ENCODE measurements at regions not wholly inside any gene's neighbourhood (a gene's known extent, or its start where the extent isn't known, plus 50 kb on each side); places are given as distances from the start of the nearest gene placed in this dataset.

GRCh38 chr2:39550701-39551285 lies 113.7 kb upstream of the MAP4K3 start:
- H3K9ac ChIP-seq (ENCODE audit: control insufficient read depth, insufficient read depth, low read length), result no peak overlapping the region
- ATAC-seq, result no peak
- POLR2A ChIA-PET, result no interaction called here
- TF ChIP-seq ZBTB11 (CRISPR knock-in tag; IDR thresholded peaks at IDR 0.05), result no peak
- TF ChIP-seq TCF3 (IDR thresholded peaks at IDR 0.05; ENCODE audit: borderline replicate concordance, insufficient read depth, low read depth, low read length), result no peak
- no peak for TF ChIP-seq PBX3 (IDR thresholded peaks at IDR 0.05; ENCODE audit: insufficient replicate concordance, low read depth, low read length)
- TF ChIP-seq MAX (IDR thresholded peaks at IDR 0.05; ENCODE audit: low read depth, low read length), result no peak
- no peak for TF ChIP-seq CUX1 (IDR thresholded peaks at IDR 0.05; ENCODE audit: insufficient replicate concordance, low read depth, low read length)
- TF ChIP-seq MLLT1 (IDR thresholded peaks at IDR 0.05), result no peak
- no peak for TF ChIP-seq MTA2 (IDR thresholded peaks at IDR 0.05; ENCODE audit: low read depth)
- no peak for TF ChIP-seq IRF3 (IDR thresholded peaks at IDR 0.05)
- no peak for TF ChIP-seq GATAD2B (conservative IDR thresholded peaks at IDR 0.05; ENCODE audit: low read depth)
- TF ChIP-seq SUZ12 (IDR thresholded peaks at IDR 0.05; ENCODE audit: unreplicated experiment), result no peak

More at GRCh38 chr2:39550701-39551285, 113.7 kb upstream of the MAP4K3 start:
- 35% methylated on average over 4 of the region's 4 CpGs for WGBS (ENCODE audit: insufficient coverage, insufficient replicate concordance, low lambda C conversion rate, missing lambda C conversion rate)
- Histone ChIP-seq H2AFZ (ENCODE audit: control insufficient read depth, low read depth, low read length) (no peak overlapping the region), H3K4me3 (no peak overlapping the region), H3K9me3 (replicated peaks; ENCODE audit: control insufficient read depth, insufficient read depth, low read length) (no peaks in the 10 kb centered on the region), H4K20me1 (ENCODE audit: control insufficient read depth, insufficient read depth) (no peaks in the 10 kb centered on the region), H3K4me1 (ENCODE audit: control insufficient read depth, insufficient read depth, low read length) (no peaks in the 10 kb centered on the region), H3K27ac (ENCODE audit: control insufficient read depth, insufficient read depth) (no peak overlapping the region), H3K79me2 (ENCODE audit: control insufficient read depth, insufficient read depth, low read length) (no peaks in the 10 kb centered on the region), H3K27me3 (replicated peaks in 1 of 2; ENCODE audit: control insufficient read depth in 2 of 2, insufficient read depth in 2 of 2, low read length in 1 of 2) (no peaks in the 10 kb centered on the region), H3K36me3 (ENCODE audit: control insufficient read depth in 2 of 2, insufficient read depth in 2 of 2, low read length in 1 of 2) (no peaks in the 10 kb centered on the region), H3K4me2 (ENCODE audit: control insufficient read depth, insufficient read depth) (no peak overlapping the region)
- BruUV-seq (replicated peaks), result no TSS peak
- ChIA-PET RAD21 (ENCODE audit: unreplicated experiment) (no interaction called here), CTCF (no interaction called here), SMC1A (ENCODE audit: uncharacterized antibody, unreplicated experiment) (no interaction called here)
- DNase-seq (ENCODE audit: low read depth, low spot score) (no peak), FAIRE-seq (no peak)
- in situ Hi-C loops (cut with MboI) (no loop called here), intact Hi-C loops (cut with micrococcal nuclease; ENCODE audit: unreplicated experiment) (no loop called here)
